ENCODE measurements at regions not wholly inside any gene's neighbourhood (a gene's known extent, or its start where the extent isn't known, plus 50 kb on each side); places are given as distances from the start of the nearest gene placed in this dataset.

- no peak for TF ChIP-seq ISL1 (CRISPR knock-in tag; IDR thresholded peaks at IDR 0.05)
- no peak for TF ChIP-seq PATZ1 (CRISPR knock-in tag; IDR thresholded peaks at IDR 0.05; ENCODE audit: borderline replicate concordance)
- TF ChIP-seq POU6F1 (CRISPR knock-in tag; IDR thresholded peaks at IDR 0.05; ENCODE audit: borderline replicate concordance, low read depth), result no peak
- TF ChIP-seq TOX (CRISPR knock-in tag; IDR thresholded peaks at IDR 0.05; ENCODE audit: borderline replicate concordance), result no peak
- no peak for TF ChIP-seq ZFP3 (CRISPR knock-in tag; IDR thresholded peaks at IDR 0.05)
Observed at GRCh38 chr1:190754666-190755065, 277.0 kb upstream of the BRINP3 start.

All from SK-N-SH treated with all-trans-retinoic acid at 6 μM for 48 hours (cell line).